SH-SY5Y (cell line): ENCODE measurements at regions not wholly inside any gene's neighbourhood (a gene's known extent, or its start where the extent isn't known, plus 50 kb on each side); places are given as distances from the start of the nearest gene placed in this dataset.
A peak's percentile ranks its signal among the peaks of the same experiment; 100 is the strongest.

Experiments
- GATA2 ChIP-seq: IDR thresholded peaks from 2 replicates; pipeline ENCODE4 v1.6.1; 2011; ENCODE audit warnings: mild to moderate bottlenecking, low read depth, low read length
- GATA3 ChIP-seq: IDR thresholded peaks from 2 replicates; pipeline ENCODE4 v1.6.1; 2011; ENCODE audit warnings: low read depth, mild to moderate bottlenecking, low read length, moderate library complexity

DNA sequence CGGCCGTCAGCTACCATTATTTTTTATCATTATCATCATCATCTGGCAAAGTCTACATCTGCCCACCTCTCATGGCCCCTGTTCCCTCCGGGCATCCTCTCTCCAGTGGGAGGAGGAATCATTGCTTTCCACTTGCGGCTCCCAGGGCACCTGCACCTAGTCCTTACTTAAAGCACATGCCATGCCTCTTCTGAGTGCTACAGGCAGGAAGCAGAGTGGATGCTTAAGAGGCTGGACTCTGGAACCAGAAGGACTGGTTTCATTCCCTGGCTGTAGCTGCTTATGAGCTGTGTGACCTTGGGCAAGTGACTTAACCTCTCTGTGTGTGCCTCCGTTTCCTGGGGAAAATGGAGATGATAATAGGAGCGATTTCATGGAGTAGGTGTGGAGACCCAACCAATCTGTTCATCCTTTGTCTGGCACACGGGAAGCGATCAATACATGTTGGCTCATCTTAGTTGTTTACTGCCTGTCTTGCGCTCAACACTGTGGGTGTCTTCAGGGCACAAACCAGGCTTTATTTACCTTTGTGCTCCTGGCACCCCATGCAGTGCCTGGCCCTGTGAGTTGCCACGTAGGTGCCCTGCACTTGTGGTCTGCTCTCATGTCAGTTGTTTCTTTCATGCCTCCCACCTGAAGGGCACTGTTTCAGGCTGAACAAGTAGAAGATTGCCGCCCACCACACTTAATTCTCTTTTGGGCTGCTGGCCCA lies 317.0 kb upstream of the SULF2 start:
- TF ChIP-seq GATA2 (no peak), GATA3 (no peak)

DNA sequence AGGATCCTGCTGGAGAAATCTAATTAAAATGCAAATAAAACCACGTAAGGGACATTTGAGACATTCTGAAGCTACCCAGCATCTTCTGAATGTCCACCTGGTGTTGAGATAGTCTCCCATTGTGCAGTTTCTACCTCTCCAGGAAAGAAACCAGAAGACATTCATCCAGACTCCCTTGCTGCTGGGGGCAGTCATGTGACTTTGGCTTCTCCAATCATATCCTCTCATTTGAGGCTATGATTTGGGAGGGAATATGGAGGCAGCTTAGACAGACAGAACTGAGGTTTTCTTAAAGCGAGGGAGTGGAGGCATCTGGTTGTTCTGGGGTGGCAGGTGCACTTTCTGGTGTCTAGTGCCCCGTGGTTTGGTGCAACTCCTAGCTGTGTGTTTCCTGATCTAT lies 315.2 kb upstream of the SULF2 start:
- TF ChIP-seq GATA2 = no peak
- no peak for TF ChIP-seq GATA3

DNA sequence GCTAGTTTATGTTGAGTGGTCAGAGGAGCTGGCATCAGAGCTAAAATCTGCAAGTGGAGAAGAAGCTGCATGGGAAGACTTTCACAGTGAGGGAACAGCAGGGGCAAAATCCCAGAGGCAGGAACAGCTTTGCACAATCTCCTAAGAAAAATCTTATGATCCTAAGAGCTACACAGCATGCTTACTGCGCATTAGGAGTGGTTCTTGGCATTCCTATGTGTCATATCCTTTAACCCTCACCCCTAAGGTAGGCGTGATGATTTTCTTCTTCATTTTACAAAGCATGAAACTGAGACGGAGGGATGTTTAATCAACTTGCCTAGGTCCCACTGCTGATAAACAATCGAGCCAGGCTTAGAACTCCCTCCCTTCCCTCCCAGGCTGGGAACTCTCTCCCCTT lies 313.6 kb upstream of the SULF2 start:
- no peak for TF ChIP-seq GATA3
- TF ChIP-seq GATA2 = no peak

DNA sequence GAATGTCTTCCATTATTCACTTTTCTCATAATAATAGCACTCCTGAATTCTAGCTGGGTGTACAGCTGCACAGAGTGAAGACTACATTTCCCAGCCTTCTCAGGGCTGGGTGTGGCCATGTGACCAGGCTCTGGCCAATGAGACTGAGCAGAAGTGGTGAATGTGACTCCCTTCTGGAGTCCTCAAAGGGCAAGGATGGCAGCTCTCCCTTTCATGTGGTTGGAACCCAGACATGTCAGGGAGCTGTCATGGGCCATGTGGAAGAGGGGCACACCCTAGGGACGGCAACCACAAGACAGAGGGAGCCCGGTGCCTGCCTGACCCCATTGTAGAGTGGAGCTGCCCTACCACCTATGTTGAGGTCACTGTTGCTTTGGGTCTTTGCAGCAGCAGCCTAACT lies 312.8 kb upstream of the SULF2 start:
- TF ChIP-seq GATA2 = no peak
- no peak for TF ChIP-seq GATA3

DNA sequence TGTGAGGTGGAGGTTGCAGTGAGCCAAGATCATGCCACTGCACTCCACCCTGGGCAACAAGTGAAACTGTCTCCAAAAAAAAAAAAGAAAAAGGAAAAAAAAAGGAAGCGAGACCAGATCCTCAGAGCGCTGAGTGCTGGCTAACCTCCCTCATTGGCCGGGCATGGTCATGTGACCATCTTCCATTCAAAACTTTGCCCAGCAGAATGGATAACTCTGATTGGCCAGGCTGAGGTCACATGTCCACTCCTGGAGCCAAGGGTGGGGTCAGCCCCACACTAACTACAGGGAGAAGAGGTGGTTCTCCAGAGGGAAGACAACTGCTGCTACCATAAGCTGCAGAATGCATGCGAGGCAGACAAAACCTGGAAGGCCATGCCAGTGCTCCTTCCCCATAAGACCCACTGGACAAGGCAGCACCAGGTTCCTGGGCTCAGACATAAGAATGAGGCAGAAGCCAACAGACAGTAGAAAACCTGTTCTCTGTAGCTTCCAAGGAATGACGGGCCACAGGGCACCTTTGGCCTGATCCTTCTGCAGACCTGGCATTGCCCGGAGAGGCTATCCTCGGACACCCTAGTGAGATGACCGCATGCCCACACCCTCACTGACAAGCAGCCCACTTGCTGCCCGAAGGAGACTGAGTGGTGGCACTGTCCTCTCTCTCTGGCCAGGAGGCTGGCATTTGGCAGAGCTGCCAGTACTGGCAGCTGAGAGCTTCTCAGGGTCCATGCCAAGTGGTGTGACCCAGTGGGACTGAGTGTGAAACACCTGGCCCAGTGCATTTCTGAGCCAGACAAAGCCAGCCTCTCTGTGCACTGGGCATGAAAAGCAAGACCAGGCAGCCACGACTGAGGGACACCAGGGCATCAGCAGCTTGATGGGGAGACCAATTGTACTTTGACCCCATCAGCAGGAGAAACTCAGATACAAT lies 311.9 kb upstream of the SULF2 start:
- TF ChIP-seq GATA3 (no peak), GATA2 (no peak)

DNA sequence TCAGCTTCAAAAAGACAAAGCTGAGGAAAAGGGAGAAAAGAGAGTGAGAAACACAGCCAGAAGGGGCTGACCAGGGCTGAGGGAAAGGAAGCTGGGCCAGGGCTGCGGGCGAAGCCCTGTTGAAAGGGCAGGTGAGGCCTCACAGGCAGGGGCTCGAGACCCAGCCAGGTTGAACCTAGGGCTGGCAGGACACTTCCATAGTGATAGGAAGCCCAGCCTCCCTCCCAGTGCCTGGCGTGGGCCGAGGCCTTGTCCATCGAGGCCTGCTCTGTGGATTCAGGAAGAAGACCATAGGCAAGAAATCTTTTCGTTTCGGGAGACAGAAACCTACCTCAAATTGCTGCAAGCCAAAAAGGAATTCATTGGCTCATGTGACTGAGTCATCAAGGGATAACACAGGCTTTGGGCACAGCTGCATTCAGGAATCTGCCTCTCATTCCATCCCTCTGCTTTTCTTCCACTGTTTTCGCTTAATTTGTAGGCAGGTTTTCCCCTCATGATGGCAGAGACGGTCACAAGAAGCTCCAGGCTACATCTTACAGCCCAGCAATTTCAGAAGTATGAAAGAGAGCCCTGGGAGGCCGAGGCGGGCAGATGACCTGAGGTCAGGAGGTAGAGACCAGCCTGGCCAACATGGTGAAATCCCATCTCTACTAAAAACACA lies 311.1 kb upstream of the SULF2 start:
- TF ChIP-seq GATA3 (no peak), GATA2 (no peak)

DNA sequence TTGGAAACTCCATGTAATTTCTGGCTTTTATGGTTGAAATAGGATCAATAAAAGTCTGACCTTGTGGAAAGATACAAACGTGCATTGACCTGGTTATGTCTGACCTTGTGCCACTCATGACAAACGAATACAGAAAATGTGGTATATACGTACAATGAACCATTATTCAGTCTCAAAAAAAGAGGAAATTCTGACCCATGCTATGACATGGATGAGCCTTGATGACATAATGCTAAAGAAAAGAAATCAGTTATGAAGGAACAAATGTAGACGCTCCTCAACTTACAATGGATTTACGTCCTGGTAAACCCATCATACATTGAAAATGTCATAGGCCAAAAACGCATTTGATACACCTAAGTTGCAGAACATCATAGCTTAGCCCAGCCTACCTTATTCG lies 309.7 kb upstream of the SULF2 start:
- no peak for TF ChIP-seq GATA3
- TF ChIP-seq GATA2 = no peak

DNA sequence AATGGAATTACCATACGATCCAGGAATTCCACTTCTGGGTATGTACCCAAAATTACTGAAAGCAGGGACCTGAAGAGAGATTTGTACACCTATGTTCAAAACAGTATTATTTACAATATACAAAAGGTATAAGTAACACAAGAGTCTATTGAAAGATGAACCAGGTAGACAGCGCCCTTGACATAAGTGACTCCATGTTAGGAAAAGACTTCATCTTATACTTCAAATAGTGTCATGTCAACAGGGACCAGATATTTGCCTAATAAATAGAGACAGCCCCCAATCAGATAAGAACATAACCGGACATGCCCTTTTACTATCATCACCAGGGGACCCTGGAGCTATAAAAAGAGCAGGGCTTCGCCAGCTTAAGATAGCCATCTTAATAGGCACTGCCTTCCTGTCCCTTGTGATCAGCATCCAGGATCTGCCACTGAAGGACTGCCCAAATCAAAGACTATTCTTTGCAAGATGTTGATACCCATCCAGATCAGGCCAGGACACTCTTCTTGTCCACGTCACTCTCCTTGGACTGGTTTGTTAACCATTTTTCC lies 309.0 kb upstream of the SULF2 start:
- TF ChIP-seq GATA3 (peak; percentile 87), GATA2 (peak; percentile 96)

DNA sequence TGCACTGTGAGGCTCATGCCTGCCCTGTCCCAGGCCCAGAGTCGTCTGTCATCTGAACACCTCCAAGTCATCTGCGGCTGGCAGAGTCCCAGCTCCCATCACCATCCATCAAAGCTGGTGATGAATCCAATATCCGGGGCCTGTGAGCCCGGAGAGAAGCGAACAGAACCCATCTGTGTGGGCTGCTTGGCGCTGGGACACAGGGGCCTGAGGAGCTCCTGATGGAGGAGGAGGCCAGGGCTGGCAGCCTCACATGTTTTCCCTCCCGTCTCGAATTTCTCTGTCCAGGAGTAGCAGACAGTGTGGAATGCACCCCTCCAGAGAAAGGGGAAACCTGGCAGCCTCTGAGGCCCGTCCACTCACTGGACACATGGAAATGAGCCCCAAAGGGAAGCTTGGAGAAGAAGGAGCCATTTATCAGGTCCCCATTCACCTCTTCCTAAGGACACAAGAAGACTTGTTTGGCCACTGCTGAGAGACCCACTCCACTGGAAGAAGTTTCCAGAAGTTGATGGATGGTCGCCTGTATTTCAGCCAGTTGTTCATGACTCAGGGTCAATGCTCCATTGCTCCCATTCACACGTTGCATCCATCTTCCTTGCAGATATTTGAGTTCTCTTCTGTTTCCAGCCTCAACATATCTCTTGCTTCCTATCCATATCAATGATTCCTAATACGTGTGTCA lies 307.5 kb upstream of the SULF2 start:
- TF ChIP-seq GATA3 (no peak), GATA2 (no peak)

DNA sequence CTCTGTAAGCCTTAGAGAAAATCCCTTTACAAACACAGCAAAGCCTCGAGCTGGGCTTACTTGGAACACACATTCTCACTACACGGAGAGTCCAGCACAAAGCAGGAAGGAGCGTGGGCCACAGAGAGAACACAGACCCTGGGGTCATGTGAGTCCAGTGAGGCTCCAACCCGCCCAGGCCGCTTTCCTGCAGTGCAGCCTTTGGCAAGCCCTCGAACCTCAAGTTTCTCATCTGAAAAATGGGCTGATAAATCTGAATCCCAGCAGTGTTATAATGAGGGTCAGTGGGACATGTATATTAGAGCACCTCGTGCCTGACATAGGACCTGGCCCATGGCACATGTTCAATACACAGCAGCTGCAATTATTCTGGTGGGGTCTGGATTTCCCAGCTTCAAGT lies 305.5 kb upstream of the SULF2 start:
- TF ChIP-seq GATA2 (no peak), GATA3 (no peak)

DNA sequence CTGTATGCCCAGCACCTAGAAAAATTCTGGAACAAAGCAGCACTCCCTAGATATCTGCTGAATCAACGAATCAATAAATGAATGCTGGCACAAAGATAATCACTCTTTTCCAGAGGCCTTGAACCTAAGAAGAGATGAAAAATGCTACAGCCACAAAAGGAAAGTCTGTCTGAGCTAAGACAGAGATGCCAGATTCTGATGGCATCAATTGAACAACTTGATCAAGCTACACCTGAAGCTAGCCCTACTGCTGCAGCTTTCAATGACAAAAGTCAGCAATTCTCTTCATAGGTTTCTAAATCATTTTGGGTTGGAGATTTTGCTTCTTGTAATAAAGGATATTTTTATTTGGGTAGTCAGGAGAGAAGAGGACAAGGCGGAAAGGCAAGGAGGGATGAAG lies 305.0 kb upstream of the SULF2 start:
- TF ChIP-seq GATA3 = no peak
- no peak for TF ChIP-seq GATA2

DNA sequence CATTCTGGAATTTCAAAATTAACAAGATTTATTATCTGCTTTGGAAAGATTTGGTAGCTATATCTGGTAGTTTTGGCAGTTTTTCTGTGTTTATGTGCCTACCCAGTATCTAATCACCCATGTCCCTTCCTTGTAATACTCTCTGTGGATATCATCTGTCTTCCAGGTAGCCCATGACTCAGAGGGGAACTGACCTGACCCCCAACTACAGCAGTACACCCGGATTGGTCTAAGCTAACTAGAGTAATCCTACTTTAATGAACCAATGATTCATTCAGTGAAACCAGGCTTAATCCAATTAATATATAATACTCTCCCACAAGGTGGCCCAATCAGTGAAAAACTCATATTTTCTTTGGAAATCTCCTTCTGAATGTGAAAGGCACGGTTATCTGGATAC lies 295.3 kb upstream of the SULF2 start:
- no peak for TF ChIP-seq GATA2
- no peak for TF ChIP-seq GATA3

DNA sequence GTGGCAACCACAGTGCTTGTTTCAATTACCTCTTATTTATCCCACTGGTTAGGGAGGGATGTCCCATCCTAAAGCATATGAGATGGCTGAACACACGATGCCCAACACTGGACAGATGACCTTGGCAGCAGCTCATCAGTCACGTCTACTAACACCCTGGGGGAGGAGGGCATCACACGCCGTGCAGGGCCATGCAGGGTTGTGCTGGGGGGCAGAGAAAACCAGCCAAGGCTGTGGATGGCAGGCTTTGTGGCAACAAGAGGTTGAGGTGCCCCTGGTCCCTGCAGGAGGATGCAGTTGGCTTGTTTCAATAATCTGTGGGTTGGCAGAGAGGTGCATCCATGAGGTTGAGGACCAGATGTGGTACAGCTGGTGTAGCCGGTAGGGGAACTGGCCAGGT lies 293.7 kb upstream of the SULF2 start:
- TF ChIP-seq GATA3 (no peak), GATA2 (no peak)

DNA sequence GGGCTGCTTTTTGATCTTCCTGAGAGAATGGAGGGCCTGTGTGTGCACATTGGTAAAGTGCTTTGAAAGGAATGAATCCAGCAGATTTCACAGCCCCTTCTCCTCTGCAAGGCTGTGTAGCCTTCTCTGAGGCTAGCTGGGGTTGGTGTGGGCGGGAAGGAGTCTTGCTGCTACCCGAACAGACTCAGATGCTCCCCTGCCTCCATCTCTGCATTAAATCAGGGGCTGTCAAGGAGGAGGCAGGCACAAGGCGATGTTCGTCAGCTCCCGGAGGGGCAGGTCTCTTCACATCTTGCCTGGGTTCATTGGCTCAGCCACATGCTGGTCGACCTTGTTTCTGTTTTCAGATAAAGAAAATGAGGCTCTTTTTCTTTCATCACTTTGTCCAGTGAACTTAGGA lies 291.5 kb upstream of the SULF2 start:
- TF ChIP-seq GATA3 (no peak), GATA2 (no peak)
